ENCODE measurements at regions not wholly inside any gene's neighbourhood (a gene's known extent, or its start where the extent isn't known, plus 50 kb on each side); places are given as distances from the start of the nearest gene placed in this dataset.

GRCh38 chr4:36930562-36931111 lies 313.9 kb upstream of the NWD2 start:
- Mint-ChIP-seq H3K4me1 (no peaks in the 10 kb centered on the region), H3K4me3 (no peak overlapping the region), H3K36me3 (no peaks in the 10 kb centered on the region), H3K9me3 (peaks cover 0 to 7% (median 2%) of the 10 kb centered on the region in 7 donors), H3K27me3 (ENCODE audit: low read depth in 3 of 3) (peaks cover 0 to 1% (median 0%) of the 10 kb centered on the region in 3 donors), H3K27ac (no peak overlapping the region)
- Histone ChIP-seq H3K27ac (ENCODE audit: low read depth in 1 of 2, low read length in 2 of 2) (no peak overlapping the region), H3K4me1 (ENCODE audit: control insufficient read depth in 1 of 2, insufficient read depth in 2 of 2, low read length in 2 of 2) (no peaks in the 10 kb centered on the region), H3K9me3 (replicated peaks in 1 of 2; ENCODE audit: control insufficient read depth in 1 of 2, insufficient read depth in 1 of 2, low read length in 2 of 2) (peaks cover 5 to 6% of the 10 kb centered on the region in 2 donors), H3K9ac (ENCODE audit: insufficient read depth, low read length, poor library complexity, severe bottlenecking) (no peak overlapping the region), H3K4me2 (replicated peaks; ENCODE audit: extremely low read depth, low read length, poor library complexity, severe bottlenecking) (no peak overlapping the region), H3K4me3 (replicated peaks in 1 of 3; ENCODE audit: low read depth in 2 of 3, low read length in 3 of 3) (no peak overlapping the region), H2AFZ (ENCODE audit: insufficient read depth, low read depth, low read length, poor library complexity, severe bottlenecking) (no peak overlapping the region), H3K36me3 (replicated peaks in 1 of 2; ENCODE audit: control insufficient read depth in 1 of 2, insufficient read depth in 2 of 2, low read length in 2 of 2) (no peaks in the 10 kb centered on the region), H4K20me1 (ENCODE audit: insufficient read depth, low read length) (no peaks in the 10 kb centered on the region), H3K79me2 (ENCODE audit: insufficient read depth, low read length) (no peaks in the 10 kb centered on the region), H3K27me3 (ENCODE audit: control insufficient read depth in 2 of 2, insufficient read depth in 2 of 2, low read length in 2 of 2) (no peaks in the 10 kb centered on the region)
- TF ChIP-seq CTCF (IDR thresholded peaks at IDR 0.05): no peak
- no peak for DNase-seq
- intact Hi-C loops (cut with micrococcal nuclease): no loop called here
- no CpG with 5 or more reads among the region's 1 CpG for WGBS (ENCODE audit: insufficient coverage)

GRCh38 chr4:36944232-36944631 lies 300.3 kb upstream of the NWD2 start:
- no peaks in the 10 kb centered on the region for H3K27me3 ChIP-seq (ENCODE audit: control insufficient read depth in 2 of 2, insufficient read depth in 2 of 2, low read length in 2 of 2)
- DNase-seq: no peak
- Mint-ChIP-seq H3K27me3 (ENCODE audit: low read depth in 3 of 3) (peaks cover 0 to 2% (median 0%) of the 10 kb centered on the region in 3 donors), H3K27ac (no peak overlapping the region), H3K9me3 (peaks cover 0 to 5% (median 0%) of the 10 kb centered on the region in 7 donors), H3K4me3 (no peak overlapping the region), H3K4me1 (no peaks in the 10 kb centered on the region), H3K36me3 (no peaks in the 10 kb centered on the region)
- no peaks in the 10 kb centered on the region for H3K36me3 ChIP-seq (replicated peaks in 1 of 2; ENCODE audit: control insufficient read depth in 1 of 2, insufficient read depth in 2 of 2, low read length in 2 of 2)
- H2AFZ ChIP-seq (ENCODE audit: insufficient read depth, low read depth, low read length, poor library complexity, severe bottlenecking): no peak overlapping the region
- H3K27ac ChIP-seq (ENCODE audit: low read depth in 1 of 2, low read length in 2 of 2): no peak overlapping the region
- intact Hi-C loops (cut with micrococcal nuclease): no loop called here
- H3K4me3 ChIP-seq (replicated peaks in 1 of 3; ENCODE audit: low read depth in 2 of 3, low read length in 3 of 3): no peak overlapping the region
- WGBS (ENCODE audit: insufficient coverage): 80% methylated on average over 1 of the region's 2 CpGs
- H3K79me2 ChIP-seq (ENCODE audit: insufficient read depth, low read length): no peaks in the 10 kb centered on the region
- TF ChIP-seq CTCF (IDR thresholded peaks at IDR 0.05): no peak
- no peak overlapping the region for H3K9ac ChIP-seq (ENCODE audit: insufficient read depth, low read length, poor library complexity, severe bottlenecking)
- no peaks in the 10 kb centered on the region for H3K4me1 ChIP-seq (ENCODE audit: control insufficient read depth in 1 of 2, insufficient read depth in 2 of 2, low read length in 2 of 2)
- H3K9me3 ChIP-seq (replicated peaks in 1 of 2; ENCODE audit: control insufficient read depth in 1 of 2, insufficient read depth in 1 of 2, low read length in 2 of 2): no peaks in the 10 kb centered on the region
- H4K20me1 ChIP-seq (ENCODE audit: insufficient read depth, low read length): no peaks in the 10 kb centered on the region
- H3K4me2 ChIP-seq (replicated peaks; ENCODE audit: extremely low read depth, low read length, poor library complexity, severe bottlenecking): no peak overlapping the region
